SW480 (cell line): ENCODE measurements at regions not wholly inside any gene's neighbourhood (a gene's known extent, or its start where the extent isn't known, plus 50 kb on each side); places are given as distances from the start of the nearest gene placed in this dataset.

Experiments used
- DNase-seq: peaks from one replicate; pipeline ENCODE4 v3.0.0-alpha.2; 2016; ENCODE audit warnings: low spot score

GRCh38 chr12:91395628-91396135, 213.1 kb upstream of the DCN start:
- no peak for DNase-seq

GRCh38 chr12:91394903-91395302, 212.3 kb upstream of the DCN start:
- no peak for DNase-seq

GRCh38 chr12:91388573-91388972, 206.0 kb upstream of the DCN start:
- DNase-seq = no peak

GRCh38 chr12:91387461-91388134, 205.0 kb upstream of the DCN start:
- DNase-seq = no peak

- no peak for DNase-seq
Measured at GRCh38 chr12:91384806-91385205, 202.2 kb upstream of the DCN start.

- no peak for DNase-seq
Measured at GRCh38 chr12:91384366-91384765, 201.7 kb upstream of the DCN start.

GRCh38 chr12:91383099-91383498, 200.5 kb upstream of the DCN start:
- no peak for DNase-seq

- DNase-seq = peak; percentile 49
Measured at GRCh38 chr12:91382081-91382543, 199.5 kb upstream of the DCN start.

GRCh38 chr12:91381309-91381804, 198.7 kb upstream of the DCN start:
- DNase-seq = peak; percentile 1

- DNase-seq = no peak
Measured at GRCh38 chr12:91380631-91381030, 198.0 kb upstream of the DCN start.

GRCh38 chr12:91379051-91379775, 196.6 kb upstream of the DCN start:
- no peak for DNase-seq

- no peak for DNase-seq
Measured at GRCh38 chr12:91377436-91377835, 194.8 kb upstream of the DCN start.

GRCh38 chr12:91373086-91373485, 190.5 kb upstream of the DCN start:
- DNase-seq = no peak

- DNase-seq = no peak
Measured at GRCh38 chr12:91370086-91370868, 187.7 kb upstream of the DCN start.

GRCh38 chr12:91368613-91369012, 186.0 kb upstream of the DCN start:
- no peak for DNase-seq

- no peak for DNase-seq
Measured at GRCh38 chr12:91367234-91367849, 184.7 kb upstream of the DCN start.

GRCh38 chr12:91364471-91365184, 182.0 kb upstream of the DCN start:
- no peak for DNase-seq

GRCh38 chr12:91361864-91362263, 179.2 kb upstream of the DCN start:
- DNase-seq = peak; percentile 48

- DNase-seq = no peak
Measured at GRCh38 chr12:91357381-91357780, 174.8 kb upstream of the DCN start.

- no peak for DNase-seq
Measured at GRCh38 chr12:91356405-91356804, 173.8 kb upstream of the DCN start.
